ENCODE measurements at regions not wholly inside any gene's neighbourhood (a gene's known extent, or its start where the extent isn't known, plus 50 kb on each side); places are given as distances from the start of the nearest gene placed in this dataset.

DNA sequence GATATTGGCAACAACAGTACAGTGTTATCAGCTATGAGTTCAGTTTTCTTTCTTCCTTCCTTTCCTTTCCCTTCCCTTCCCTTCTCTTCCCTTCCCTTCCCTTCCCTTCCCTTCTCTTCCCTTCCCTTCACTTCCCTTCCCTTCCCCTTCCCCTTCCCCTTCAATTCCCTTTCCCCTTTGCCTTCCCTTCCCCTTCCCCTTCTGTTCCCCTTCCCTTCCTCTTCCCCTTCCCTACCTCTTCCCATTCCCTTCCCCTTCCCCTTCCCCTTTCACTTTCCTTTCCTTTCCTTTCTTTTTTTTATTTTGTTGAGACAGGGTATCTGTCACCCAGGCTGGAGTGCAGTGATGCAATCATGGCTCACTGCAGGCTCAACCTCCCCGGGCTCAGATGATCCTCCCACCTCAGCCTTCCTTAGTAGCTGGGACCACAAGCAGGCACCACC, 72.3 kb upstream of the CAPZB start:
- no peaks in the 10 kb centered on the region for H4K20me1 ChIP-seq (ENCODE audit: control insufficient read depth, insufficient read depth, low read length, poor library complexity, severe bottlenecking)
- 80% methylated on average over 1 of the region's 1 CpG for WGBS (ENCODE audit: insufficient coverage)

DNA sequence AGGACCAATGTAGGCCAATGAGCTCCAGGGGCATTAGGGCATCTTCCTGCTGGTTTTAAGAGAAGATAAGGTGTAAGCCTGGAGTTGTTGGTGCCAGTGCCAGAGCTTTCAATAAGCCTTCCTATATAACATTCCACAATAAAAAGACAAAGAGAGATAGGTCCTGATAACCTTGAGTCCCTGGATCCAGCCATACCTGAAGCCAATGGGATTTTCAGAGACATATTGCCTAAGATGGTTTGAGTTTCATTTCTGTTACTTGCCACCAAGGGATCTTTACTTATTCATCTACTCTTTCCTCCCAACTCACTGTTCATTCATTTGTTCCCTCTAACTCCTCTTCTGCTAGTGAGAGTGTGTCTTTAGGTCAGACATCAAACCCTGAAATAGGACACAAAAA, 68.8 kb upstream of the CAPZB start:
- Mint-ChIP-seq H3K4me3 (no peak overlapping the region), H3K4me1 (no peaks in the 10 kb centered on the region), H3K27me3 (peaks cover 8% of the 10 kb centered on the region), H3K27ac (no peak overlapping the region), H3K9me3 (ENCODE audit: insufficient read depth) (peaks cover 4% of the 10 kb centered on the region)
- H3K36me3 ChIP-seq (replicated peaks in 1 of 2; ENCODE audit: control extremely low read depth in 1 of 2, control insufficient read depth in 1 of 2, extremely low read depth in 1 of 2, insufficient read depth in 2 of 2, low read length in 1 of 2) = no peaks in the 10 kb centered on the region
- H3K4me3 ChIP-seq (ENCODE audit: control extremely low read depth in 1 of 5, extremely low read depth in 1 of 5, insufficient read depth in 1 of 5, low read depth in 2 of 5, low read length in 4 of 5) = no peak overlapping the region
- no peak overlapping the region for H2AFZ ChIP-seq (ENCODE audit: insufficient read depth, low read depth, low read length, poor library complexity, severe bottlenecking)
- H3K4me1 ChIP-seq (ENCODE audit: control insufficient read depth in 2 of 2, insufficient read depth in 2 of 2, low read length in 2 of 2) = no peaks in the 10 kb centered on the region
- TF ChIP-seq, protein P1, sequence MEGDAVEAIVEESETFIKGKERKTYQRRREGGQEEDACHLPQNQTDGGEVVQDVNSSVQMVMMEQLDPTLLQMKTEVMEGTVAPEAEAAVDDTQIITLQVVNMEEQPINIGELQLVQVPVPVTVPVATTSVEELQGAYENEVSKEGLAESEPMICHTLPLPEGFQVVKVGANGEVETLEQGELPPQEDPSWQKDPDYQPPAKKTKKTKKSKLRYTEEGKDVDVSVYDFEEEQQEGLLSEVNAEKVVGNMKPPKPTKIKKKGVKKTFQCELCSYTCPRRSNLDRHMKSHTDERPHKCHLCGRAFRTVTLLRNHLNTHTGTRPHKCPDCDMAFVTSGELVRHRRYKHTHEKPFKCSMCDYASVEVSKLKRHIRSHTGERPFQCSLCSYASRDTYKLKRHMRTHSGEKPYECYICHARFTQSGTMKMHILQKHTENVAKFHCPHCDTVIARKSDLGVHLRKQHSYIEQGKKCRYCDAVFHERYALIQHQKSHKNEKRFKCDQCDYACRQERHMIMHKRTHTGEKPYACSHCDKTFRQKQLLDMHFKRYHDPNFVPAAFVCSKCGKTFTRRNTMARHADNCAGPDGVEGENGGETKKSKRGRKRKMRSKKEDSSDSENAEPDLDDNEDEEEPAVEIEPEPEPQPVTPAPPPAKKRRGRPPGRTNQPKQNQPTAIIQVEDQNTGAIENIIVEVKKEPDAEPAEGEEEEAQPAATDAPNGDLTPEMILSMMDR (IDR thresholded peaks at IDR 0.05) = no peak
- no peak for TF ChIP-seq EZH2 (IDR thresholded peaks at IDR 0.05; ENCODE audit: borderline replicate concordance, insufficient read depth, low read depth, low read length, poor library complexity, severe bottlenecking)
- intact Hi-C loops (cut with micrococcal nuclease) = no loop called here
- no peaks in the 10 kb centered on the region for H4K20me1 ChIP-seq (ENCODE audit: control insufficient read depth, insufficient read depth, low read length, poor library complexity, severe bottlenecking)
- no peak overlapping the region for H3K4me2 ChIP-seq (replicated peaks; ENCODE audit: low read depth, low read length, poor library complexity, severe bottlenecking)
- H3K9me3 ChIP-seq (ENCODE audit: control extremely low read depth in 1 of 3, control insufficient read depth in 2 of 3, insufficient read depth in 1 of 3, low read length in 2 of 3) = peaks cover 0 to under 1% (median 0%) of the 10 kb centered on the region in 3 donors
- DNase-seq (no peak), ATAC-seq (ENCODE audit: low read depth) (no peak)
- H3K27ac ChIP-seq (ENCODE audit: low read length in 2 of 2) = no peak overlapping the region
- no peak overlapping the region for H3K9ac ChIP-seq (ENCODE audit: low read length)
- H3K79me2 ChIP-seq (ENCODE audit: control insufficient read depth, insufficient read depth, low read length) = no peaks in the 10 kb centered on the region
- POLR2A ChIA-PET = no interaction called here
- peaks cover 0 to 11% (median 0%) of the 10 kb centered on the region in 4 experiments for H3K27me3 ChIP-seq (replicated peaks in 1 of 4; ENCODE audit: control extremely low read depth in 1 of 4, control insufficient read depth in 3 of 4, insufficient read depth in 4 of 4, low read length in 3 of 4)
- CTCF ChIA-PET = no interaction called here

More for the DNA sequence above, 72.3 kb upstream of the CAPZB start:
- ATAC-seq (ENCODE audit: low read depth) (no peak), DNase-seq (no peak)
- Histone ChIP-seq H3K79me2 (ENCODE audit: control insufficient read depth, insufficient read depth, low read length) (no peaks in the 10 kb centered on the region), H3K4me2 (replicated peaks; ENCODE audit: low read depth, low read length, poor library complexity, severe bottlenecking) (no peak overlapping the region), H3K36me3 (replicated peaks in 1 of 2; ENCODE audit: control extremely low read depth in 1 of 2, control insufficient read depth in 1 of 2, extremely low read depth in 1 of 2, insufficient read depth in 2 of 2, low read length in 1 of 2) (no peaks in the 10 kb centered on the region), H3K4me1 (ENCODE audit: control insufficient read depth in 2 of 2, insufficient read depth in 2 of 2, low read length in 2 of 2) (no peaks in the 10 kb centered on the region), H2AFZ (ENCODE audit: insufficient read depth, low read depth, low read length, poor library complexity, severe bottlenecking) (no peak overlapping the region), H3K4me3 (ENCODE audit: control extremely low read depth in 1 of 5, extremely low read depth in 1 of 5, insufficient read depth in 1 of 5, low read depth in 2 of 5, low read length in 4 of 5) (no peak overlapping the region), H3K9ac (ENCODE audit: low read length) (no peak overlapping the region), H3K27ac (ENCODE audit: low read length in 2 of 2) (no peak overlapping the region), H3K27me3 (replicated peaks in 1 of 4; ENCODE audit: control extremely low read depth in 1 of 4, control insufficient read depth in 3 of 4, insufficient read depth in 4 of 4, low read length in 3 of 4) (peaks cover 0 to 14% (median 0%) of the 10 kb centered on the region in 4 experiments), H3K9me3 (ENCODE audit: control extremely low read depth in 1 of 3, control insufficient read depth in 2 of 3, insufficient read depth in 1 of 3, low read length in 2 of 3) (no peaks in the 10 kb centered on the region)
- Mint-ChIP-seq H3K27me3 (peaks cover 8% of the 10 kb centered on the region), H3K4me1 (no peaks in the 10 kb centered on the region), H3K4me3 (no peak overlapping the region), H3K9me3 (ENCODE audit: insufficient read depth) (no peaks in the 10 kb centered on the region), H3K27ac (no peak overlapping the region)
- no peak for TF ChIP-seq EZH2 (IDR thresholded peaks at IDR 0.05; ENCODE audit: borderline replicate concordance, insufficient read depth, low read depth, low read length, poor library complexity, severe bottlenecking)
- TF ChIP-seq, protein P1 (IDR thresholded peaks at IDR 0.05) = no peak
- CTCF ChIA-PET = interaction anchor here (0.6 kb wide), 1 partner anchor 42 kb away, joined by 4 read pairs; no protein-coding TSS in a partner anchor
- POLR2A ChIA-PET = no interaction called here
- intact Hi-C loops (cut with micrococcal nuclease) = no loop called here

Measured in B cell (primary cell).